ENCODE measurements at regions not wholly inside any gene's neighbourhood (a gene's known extent, or its start where the extent isn't known, plus 50 kb on each side); places are given as distances from the start of the nearest gene placed in this dataset.
"Not testable (repeated sequence)": the region's sequence is repeated elsewhere in the genome, so short reads cannot be mapped to it uniquely, and the experiment has no call there.

- Histone ChIP-seq H3K4me3 (no peak overlapping the region), H3K27ac (no peak overlapping the region)
- DNase-seq (ENCODE audit: low spot score) = no peak
These were observed 519.1 kb upstream of the FOXG1 start for GRCh38 chr14:28247491-28247890.

GRCh38 chr14:28252124-28252523 is 514.5 kb upstream of the FOXG1 start:
- H3K4me3 ChIP-seq = not testable (repeated sequence)

More at GRCh38 chr14:28247491-28247890, 519.1 kb upstream of the FOXG1 start:
- TF ChIP-seq CTCF (IDR thresholded peaks at IDR 0.05) = no peak
- H3K36me3 ChIP-seq = no peaks in the 10 kb centered on the region
- H3K4me1 ChIP-seq = no peaks in the 10 kb centered on the region
- no peaks in the 10 kb centered on the region for H3K9me3 ChIP-seq
- H3K27me3 ChIP-seq = no peaks in the 10 kb centered on the region

GRCh38 chr14:28254768-28255167 is 511.8 kb upstream of the FOXG1 start:
- no peak for TF ChIP-seq CTCF (IDR thresholded peaks at IDR 0.05)
- no peak for DNase-seq (ENCODE audit: low spot score)
- no peaks in the 10 kb centered on the region for H3K9me3 ChIP-seq
- no peaks in the 10 kb centered on the region for H3K27me3 ChIP-seq
- no peak overlapping the region for H3K4me3 ChIP-seq
- no peak overlapping the region for H3K27ac ChIP-seq
- no peaks in the 10 kb centered on the region for H3K36me3 ChIP-seq
- no peaks in the 10 kb centered on the region for H3K4me1 ChIP-seq

More at GRCh38 chr14:28252124-28252523, 514.5 kb upstream of the FOXG1 start:
- H3K9me3 ChIP-seq; H3K36me3 ChIP-seq; H3K27ac ChIP-seq; DNase-seq (ENCODE audit: low spot score); H3K27me3 ChIP-seq; H3K4me1 ChIP-seq: not testable (repeated sequence)

- Histone ChIP-seq H3K9me3 (peaks cover 0 to 5% of the 10 kb centered on the region in 2 donors), H3K4me3 (no peak overlapping the region), H3K36me3 (no peaks in the 10 kb centered on the region), H3K27ac (no peak overlapping the region), H3K4me1 (no peaks in the 10 kb centered on the region), H3K27me3 (no peaks in the 10 kb centered on the region)
- no peak for TF ChIP-seq CTCF (IDR thresholded peaks at IDR 0.05)
- no peak for DNase-seq (ENCODE audit: low spot score)
These were observed 502.3 kb upstream of the FOXG1 start for GRCh38 chr14:28264306-28264705.

- DNase-seq (ENCODE audit: low spot score) = no peak
- Histone ChIP-seq H3K27me3 (no peaks in the 10 kb centered on the region), H3K4me1 (no peaks in the 10 kb centered on the region), H3K27ac (no peak overlapping the region), H3K9me3 (no peaks in the 10 kb centered on the region), H3K4me3 (no peak overlapping the region), H3K36me3 (no peaks in the 10 kb centered on the region)
- no peak for TF ChIP-seq CTCF (IDR thresholded peaks at IDR 0.05)
These were observed 494.3 kb upstream of the FOXG1 start for GRCh38 chr14:28272270-28272669.

- Histone ChIP-seq H3K4me1 (no peaks in the 10 kb centered on the region), H3K27ac (no peak overlapping the region), H3K9me3 (no peaks in the 10 kb centered on the region), H3K36me3 (no peaks in the 10 kb centered on the region), H3K4me3 (no peak overlapping the region), H3K27me3 (no peaks in the 10 kb centered on the region)
- TF ChIP-seq CTCF (IDR thresholded peaks at IDR 0.05) = no peak
- DNase-seq (ENCODE audit: low spot score) = no peak
These were observed 486.1 kb upstream of the FOXG1 start for GRCh38 chr14:28280530-28280929.

Data from right atrium auricular region (tissue), 2 donors.